IPS-NIHi7 (cell line): ENCODE measurements at regions not wholly inside any gene's neighbourhood (a gene's known extent, or its start where the extent isn't known, plus 50 kb on each side); places are given as distances from the start of the nearest gene placed in this dataset.

Experiments used
- DNase-seq: peaks from one replicate; pipeline ENCODE4 v3.0.0; 2012; ENCODE audit warnings: mixed read lengths; ENCODE audit errors: extremely low spot score

DNA sequence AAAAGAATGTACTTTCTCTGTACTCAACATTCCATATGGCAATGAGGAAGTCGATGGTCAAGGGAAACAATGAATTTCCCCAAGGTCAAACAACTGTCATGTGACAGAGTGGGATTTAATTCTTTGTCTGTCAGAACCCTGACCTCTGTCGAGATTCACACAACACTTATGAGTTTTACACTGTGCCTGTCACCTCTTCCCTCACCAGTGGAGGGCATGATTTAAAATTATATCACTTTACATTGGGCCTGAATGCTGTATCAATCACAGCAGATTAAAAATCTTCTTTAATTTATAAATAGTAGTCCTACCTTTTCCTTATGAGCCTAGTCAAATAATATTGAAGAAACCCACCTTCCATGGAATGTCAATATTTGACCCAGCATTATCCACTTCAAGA, 276.7 kb downstream of the CDH10 start:
- no peak for DNase-seq

DNA sequence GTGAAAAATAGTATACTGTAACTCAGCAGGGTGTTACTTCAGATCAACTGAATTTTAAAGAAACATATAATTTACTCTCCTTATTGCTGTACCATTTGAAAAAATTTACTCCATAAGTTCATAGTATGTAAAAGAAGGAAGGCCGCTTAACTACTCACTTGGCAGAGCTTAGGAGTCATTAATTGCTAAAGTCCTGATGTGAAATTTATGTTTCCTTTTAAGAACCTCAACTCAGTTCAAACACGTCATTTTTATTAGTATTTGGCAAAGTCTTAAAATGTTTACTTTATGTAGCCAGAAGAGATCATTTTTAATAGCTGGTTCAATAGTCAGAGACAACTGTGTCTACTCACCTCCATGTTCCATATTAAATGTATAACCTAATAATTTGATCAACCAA, 268.6 kb downstream of the CDH10 start:
- no peak for DNase-seq

GRCh38 chr5:24376616-24377015, 268.2 kb downstream of the CDH10 start:
- no peak for DNase-seq

GRCh38 chr5:24381861-24382489, 262.8 kb downstream of the CDH10 start:
- no peak for DNase-seq

DNA sequence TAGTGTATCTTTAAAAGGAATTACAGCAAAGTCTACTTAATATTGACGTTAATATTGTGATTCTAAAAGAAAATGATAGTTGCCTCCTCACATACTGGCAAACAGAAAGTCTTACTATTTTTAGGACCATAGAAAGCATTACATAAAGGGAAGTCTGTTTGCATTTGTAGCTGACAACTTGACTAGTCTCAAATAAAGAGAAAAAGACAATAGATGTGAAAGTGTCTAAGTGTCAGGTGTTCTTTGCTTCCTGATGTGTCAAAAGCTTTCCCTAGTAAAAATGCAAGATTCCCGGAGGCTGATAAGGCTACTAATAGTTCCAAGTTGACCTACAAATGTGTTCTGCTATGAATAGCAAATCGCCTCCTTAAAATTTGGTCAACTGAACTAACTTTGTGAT, 259.7 kb downstream of the CDH10 start:
- no peak for DNase-seq

GRCh38 chr5:24385617-24386016, 259.2 kb downstream of the CDH10 start:
- no peak for DNase-seq

GRCh38 chr5:24388448-24388847, 256.3 kb downstream of the CDH10 start:
- DNase-seq = no peak

GRCh38 chr5:24389968-24390367, 254.8 kb downstream of the CDH10 start:
- no peak for DNase-seq

DNA sequence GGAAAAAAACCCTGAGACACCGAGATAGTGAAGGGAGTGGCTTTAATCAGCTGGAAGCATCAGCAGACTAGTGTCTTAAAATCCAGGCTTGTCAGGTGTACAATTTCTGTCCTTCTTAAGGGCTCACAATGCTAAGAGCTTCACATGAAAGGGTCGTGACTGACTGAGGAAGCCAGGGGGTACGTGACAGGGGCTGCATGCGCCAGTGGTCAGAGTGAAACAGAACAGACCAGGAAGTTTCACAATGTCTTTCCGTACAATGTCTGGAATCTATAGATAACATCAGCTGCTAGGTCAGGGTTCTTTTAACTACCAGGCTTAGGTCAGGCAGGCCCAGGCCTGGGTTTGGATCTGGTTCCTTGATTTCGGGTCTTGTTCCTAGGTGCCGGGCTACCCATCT, 253.0 kb downstream of the CDH10 start:
- no peak for DNase-seq

DNA sequence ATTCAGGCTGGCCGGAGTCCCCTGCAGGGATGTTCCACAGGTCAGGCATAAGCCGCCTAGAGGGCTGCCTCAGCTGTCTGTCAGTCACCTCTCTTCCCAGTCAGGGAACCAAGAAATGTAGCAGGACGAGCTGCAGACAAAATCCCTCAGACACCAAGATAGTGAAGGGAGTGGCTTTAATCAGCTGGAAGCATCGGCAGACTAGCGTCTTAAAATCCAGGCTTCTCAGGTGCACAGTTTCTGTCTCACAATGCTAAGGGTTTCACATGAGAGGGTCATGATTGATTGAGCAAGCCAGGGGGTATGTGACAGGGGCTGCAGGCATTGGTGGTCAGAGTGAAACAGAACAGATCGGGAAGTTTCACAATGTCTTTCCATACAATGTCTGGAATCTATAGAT, 247.2 kb downstream of the CDH10 start:
- no peak for DNase-seq

GRCh38 chr5:24401773-24402172, 243.0 kb downstream of the CDH10 start:
- no peak for DNase-seq

- DNase-seq = no peak
Observed at GRCh38 chr5:24407466-24407865, 237.3 kb downstream of the CDH10 start.

- no peak for DNase-seq
Observed at GRCh38 chr5:24428345-24428744, 216.4 kb downstream of the CDH10 start.

DNA sequence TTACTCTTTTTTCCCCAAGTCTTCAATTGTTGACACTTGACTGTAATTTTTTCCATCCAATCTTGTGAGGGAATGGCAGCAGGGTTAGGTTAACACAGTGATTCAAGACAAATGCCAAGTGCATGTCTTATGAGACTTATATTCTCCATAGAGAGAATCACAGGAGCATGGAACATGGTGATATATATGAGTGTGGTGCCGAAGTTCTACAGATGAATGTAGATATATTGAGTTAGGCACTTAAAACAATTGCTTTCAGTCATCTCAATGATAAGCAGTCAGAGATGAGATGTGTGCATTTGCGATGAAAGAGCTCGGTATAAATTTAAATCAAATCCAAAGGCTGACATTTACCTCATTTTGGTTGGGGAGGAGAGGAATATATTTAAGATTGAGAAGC, 211.2 kb downstream of the CDH10 start:
- no peak for DNase-seq
